ENCODE measurements at regions not wholly inside any gene's neighbourhood (a gene's known extent, or its start where the extent isn't known, plus 50 kb on each side); places are given as distances from the start of the nearest gene placed in this dataset.
A peak's percentile ranks its signal among the peaks of the same experiment; 100 is the strongest.

DNA sequence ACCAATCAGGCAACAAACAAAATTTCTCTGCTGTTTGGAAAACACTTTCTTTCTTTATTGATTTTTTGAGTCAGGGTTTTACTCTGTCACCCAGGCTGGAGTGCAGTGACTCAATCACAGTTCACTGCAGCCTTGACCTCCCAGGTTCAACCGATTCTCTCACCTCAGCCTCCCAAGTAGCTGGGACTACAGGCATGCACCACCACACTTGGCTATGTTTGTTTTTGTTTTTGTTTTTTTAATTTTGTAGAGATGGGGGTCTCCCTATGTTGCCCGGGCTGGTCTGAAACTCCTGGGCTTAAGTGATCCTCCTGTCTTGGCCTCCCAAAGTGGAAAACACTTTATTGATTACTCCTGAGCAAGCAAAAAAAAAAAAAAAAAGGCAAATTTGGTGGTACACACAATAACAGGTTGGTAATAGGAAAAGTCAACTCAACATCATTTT is 276.4 kb downstream of the SOX9 start:
- Histone ChIP-seq H3K4me3 (ENCODE audit: low read length) (no peak overlapping the region), H3K9me3 (ENCODE audit: control insufficient read depth, low read depth, low read length) (no peaks in the 10 kb centered on the region), H3K27me3 (ENCODE audit: control insufficient read depth, insufficient read depth, low read length) (no peaks in the 10 kb centered on the region), H3K36me3 (ENCODE audit: control insufficient read depth, insufficient read depth, low read length) (no peaks in the 10 kb centered on the region), H3K4me1 (ENCODE audit: control insufficient read depth, insufficient read depth, low read length) (peaks cover 34% of the 10 kb centered on the region), H3K27ac (ENCODE audit: low read length) (no peak overlapping the region)
- 83% methylated on average over 1 of the region's 2 CpGs for WGBS (ENCODE audit: insufficient coverage, low lambda C conversion rate)
- no peak for DNase-seq

DNA sequence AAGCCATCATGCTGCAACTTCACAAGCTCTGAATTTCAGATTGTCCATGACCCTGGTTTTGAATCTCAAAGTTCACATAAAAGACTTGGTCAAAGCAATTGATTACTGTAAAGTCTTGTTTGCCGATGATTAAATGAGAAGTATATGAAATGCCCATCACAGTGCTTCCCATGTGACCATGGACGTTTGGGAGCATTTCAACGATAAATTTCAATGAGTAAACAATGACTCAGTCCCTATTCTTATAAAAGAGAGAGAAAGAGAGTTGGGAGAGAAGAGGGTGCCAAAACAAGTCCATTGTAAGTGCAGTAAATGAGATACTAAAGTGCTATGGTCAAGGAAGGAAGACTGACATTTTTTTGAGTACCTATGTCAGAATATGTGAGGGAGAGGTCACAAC is 276.9 kb downstream of the SOX9 start:
- H3K27me3 ChIP-seq (ENCODE audit: control insufficient read depth, insufficient read depth, low read length): no peaks in the 10 kb centered on the region
- WGBS (ENCODE audit: insufficient coverage, low lambda C conversion rate): 33% methylated on average over 1 of the region's 3 CpGs

DNA sequence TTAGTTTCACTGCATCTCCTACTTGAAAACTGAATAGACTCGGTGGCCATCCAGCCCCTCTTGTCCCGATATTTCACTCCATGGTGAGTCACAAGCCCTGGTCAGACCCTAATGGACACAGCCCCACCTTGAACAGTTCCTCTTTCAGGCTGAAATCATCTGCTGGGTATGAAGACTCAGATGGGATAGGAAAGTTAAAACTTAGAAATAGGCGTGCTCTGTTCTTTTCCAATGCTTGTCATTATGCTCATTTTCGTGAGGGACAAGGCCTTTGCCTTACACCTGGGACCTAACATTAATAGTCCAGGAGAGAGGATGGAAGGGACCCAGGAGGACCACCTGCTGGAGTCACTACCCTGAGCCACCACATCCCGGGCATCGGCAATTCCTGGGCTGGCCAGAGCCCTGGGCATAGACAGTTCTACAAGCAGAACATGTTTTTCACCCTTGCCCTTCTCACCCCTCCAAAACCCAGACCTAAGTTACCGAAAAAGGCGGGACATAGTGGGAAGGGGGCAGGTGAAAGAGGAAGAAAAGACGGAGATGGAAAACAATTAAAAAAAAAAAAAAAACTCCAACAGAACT is 278.3 kb downstream of the SOX9 start:
- no peak overlapping the region for H3K4me3 ChIP-seq (ENCODE audit: low read length)
- H3K4me1 ChIP-seq (ENCODE audit: control insufficient read depth, insufficient read depth, low read length): peaks cover 50% of the 10 kb centered on the region
- no peaks in the 10 kb centered on the region for H3K27me3 ChIP-seq (ENCODE audit: control insufficient read depth, insufficient read depth, low read length)
- peak overlapping the region; percentile 25 for H3K27ac ChIP-seq (ENCODE audit: low read length)
- 60% methylated on average over 2 of the region's 9 CpGs for WGBS (ENCODE audit: insufficient coverage, low lambda C conversion rate)
- H3K9me3 ChIP-seq (ENCODE audit: control insufficient read depth, low read depth, low read length): no peaks in the 10 kb centered on the region
- DNase-seq: no peak
- H3K36me3 ChIP-seq (ENCODE audit: control insufficient read depth, insufficient read depth, low read length): no peaks in the 10 kb centered on the region

More for the DNA sequence above, 276.9 kb downstream of the SOX9 start:
- Histone ChIP-seq H3K4me1 (ENCODE audit: control insufficient read depth, insufficient read depth, low read length) (peaks cover 38% of the 10 kb centered on the region), H3K4me3 (ENCODE audit: low read length) (no peak overlapping the region), H3K9me3 (ENCODE audit: control insufficient read depth, low read depth, low read length) (no peaks in the 10 kb centered on the region), H3K36me3 (ENCODE audit: control insufficient read depth, insufficient read depth, low read length) (no peaks in the 10 kb centered on the region), H3K27ac (ENCODE audit: low read length) (no peak overlapping the region)
- DNase-seq: no peak

DNA sequence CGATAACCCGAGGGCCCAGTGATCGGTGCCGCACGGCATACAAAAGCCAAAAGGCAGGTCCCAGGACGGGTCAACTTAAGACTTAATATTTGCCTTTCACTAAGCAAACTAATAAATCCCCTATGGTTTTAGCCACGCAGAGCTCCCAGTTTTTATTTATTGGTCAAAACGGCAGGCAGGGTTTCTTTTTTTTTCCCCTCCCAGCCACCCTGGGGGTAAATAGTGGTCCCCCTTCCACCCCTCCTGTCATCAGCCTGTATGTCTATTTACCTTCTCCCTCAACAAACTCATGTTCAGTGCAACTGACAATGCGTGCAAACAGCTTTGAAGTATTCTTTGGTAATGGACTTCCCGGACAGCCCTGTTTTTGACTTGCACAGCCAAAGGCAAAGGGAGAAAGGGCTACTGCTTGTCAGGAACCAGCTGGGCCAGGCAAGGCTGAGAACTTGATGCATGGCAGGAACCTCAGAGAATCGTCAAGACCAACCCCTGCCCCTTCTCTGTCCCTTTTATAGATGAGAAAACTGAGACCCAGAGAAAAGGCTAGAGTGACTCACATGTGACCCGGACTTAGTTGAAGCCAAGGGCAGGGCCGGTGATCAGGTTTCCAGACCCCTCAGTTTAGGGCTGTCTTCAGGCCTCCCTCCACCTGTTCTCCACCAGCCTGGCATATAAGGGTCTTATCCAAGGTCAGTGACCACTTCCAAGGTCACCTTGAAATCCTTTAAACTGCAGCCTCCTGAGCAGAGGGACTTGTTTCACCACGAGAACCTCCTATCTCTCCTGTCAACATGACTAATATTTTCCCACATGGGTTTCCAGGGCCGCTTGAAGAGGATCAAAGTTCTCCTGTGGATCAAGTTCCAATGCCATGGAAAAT is 279.0 kb downstream of the SOX9 start:
- H3K27me3 ChIP-seq (ENCODE audit: control insufficient read depth, insufficient read depth, low read length): no peaks in the 10 kb centered on the region
- peak overlapping the region; percentile 56 for H3K27ac ChIP-seq (ENCODE audit: low read length)
- H3K36me3 ChIP-seq (ENCODE audit: control insufficient read depth, insufficient read depth, low read length): no peaks in the 10 kb centered on the region
- WGBS (ENCODE audit: insufficient coverage, low lambda C conversion rate): 31% methylated on average over 2 of the region's 15 CpGs
- no peaks in the 10 kb centered on the region for H3K9me3 ChIP-seq (ENCODE audit: control insufficient read depth, low read depth, low read length)
- DNase-seq: peak; percentile 85 to 92
- peaks cover 57% of the 10 kb centered on the region for H3K4me1 ChIP-seq (ENCODE audit: control insufficient read depth, insufficient read depth, low read length)
- H3K4me3 ChIP-seq (ENCODE audit: low read length): no peak overlapping the region

DNA sequence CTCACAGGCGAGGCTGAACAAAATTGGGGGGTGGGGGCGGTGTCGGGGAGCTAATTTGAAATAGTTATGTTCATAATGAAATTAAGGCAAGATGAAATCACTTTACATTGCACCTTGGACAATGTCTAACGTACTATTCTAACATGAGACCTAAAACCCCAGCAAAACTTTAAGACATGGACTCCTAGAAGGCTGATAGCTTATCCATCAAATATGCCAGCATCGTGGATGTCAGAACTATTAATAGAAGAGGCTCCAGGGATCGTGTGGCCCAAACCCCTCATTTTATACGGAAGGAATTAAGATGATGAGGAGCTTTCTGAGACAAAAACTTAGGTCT is 279.6 kb downstream of the SOX9 start:
- DNase-seq: no peak
- no peaks in the 10 kb centered on the region for H3K9me3 ChIP-seq (ENCODE audit: control insufficient read depth, low read depth, low read length)
- no peaks in the 10 kb centered on the region for H3K36me3 ChIP-seq (ENCODE audit: control insufficient read depth, insufficient read depth, low read length)
- no peaks in the 10 kb centered on the region for H3K27me3 ChIP-seq (ENCODE audit: control insufficient read depth, insufficient read depth, low read length)
- no CpG with 5 or more reads among the region's 7 CpGs for WGBS (ENCODE audit: insufficient coverage, low lambda C conversion rate)
- peak overlapping the region; percentile 56 for H3K27ac ChIP-seq (ENCODE audit: low read length)
- H3K4me1 ChIP-seq (ENCODE audit: control insufficient read depth, insufficient read depth, low read length): peaks cover 57% of the 10 kb centered on the region
- H3K4me3 ChIP-seq (ENCODE audit: low read length): no peak overlapping the region

DNA sequence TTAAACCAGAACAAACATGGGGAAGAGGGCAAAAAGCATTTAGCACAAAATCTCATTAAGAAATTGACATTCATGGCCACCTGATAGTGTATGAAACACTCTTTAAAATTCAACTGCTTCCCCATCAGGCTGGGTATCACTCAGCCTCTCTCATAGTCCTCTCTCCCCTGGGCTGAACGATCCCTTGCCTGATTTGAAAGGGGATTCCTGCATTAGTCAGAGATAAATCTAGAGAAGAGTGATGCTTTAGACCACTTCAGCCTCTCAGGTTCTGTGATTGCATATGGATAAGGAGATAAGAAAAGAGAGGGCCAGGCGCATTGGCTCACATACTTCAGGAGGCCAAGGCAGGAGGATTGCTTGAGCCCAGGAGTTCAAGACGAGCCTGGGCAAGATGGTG is 280.0 kb downstream of the SOX9 start:
- no CpG with 5 or more reads among the region's 3 CpGs for WGBS (ENCODE audit: insufficient coverage, low lambda C conversion rate)
- H3K4me3 ChIP-seq (ENCODE audit: low read length): no peak overlapping the region
- H3K27ac ChIP-seq (ENCODE audit: low read length): peak overlapping the region; percentile 56
- DNase-seq: no peak
- no peaks in the 10 kb centered on the region for H3K9me3 ChIP-seq (ENCODE audit: control insufficient read depth, low read depth, low read length)
- no peaks in the 10 kb centered on the region for H3K36me3 ChIP-seq (ENCODE audit: control insufficient read depth, insufficient read depth, low read length)
- peaks cover 60% of the 10 kb centered on the region for H3K4me1 ChIP-seq (ENCODE audit: control insufficient read depth, insufficient read depth, low read length)
- no peaks in the 10 kb centered on the region for H3K27me3 ChIP-seq (ENCODE audit: control insufficient read depth, insufficient read depth, low read length)

DNA sequence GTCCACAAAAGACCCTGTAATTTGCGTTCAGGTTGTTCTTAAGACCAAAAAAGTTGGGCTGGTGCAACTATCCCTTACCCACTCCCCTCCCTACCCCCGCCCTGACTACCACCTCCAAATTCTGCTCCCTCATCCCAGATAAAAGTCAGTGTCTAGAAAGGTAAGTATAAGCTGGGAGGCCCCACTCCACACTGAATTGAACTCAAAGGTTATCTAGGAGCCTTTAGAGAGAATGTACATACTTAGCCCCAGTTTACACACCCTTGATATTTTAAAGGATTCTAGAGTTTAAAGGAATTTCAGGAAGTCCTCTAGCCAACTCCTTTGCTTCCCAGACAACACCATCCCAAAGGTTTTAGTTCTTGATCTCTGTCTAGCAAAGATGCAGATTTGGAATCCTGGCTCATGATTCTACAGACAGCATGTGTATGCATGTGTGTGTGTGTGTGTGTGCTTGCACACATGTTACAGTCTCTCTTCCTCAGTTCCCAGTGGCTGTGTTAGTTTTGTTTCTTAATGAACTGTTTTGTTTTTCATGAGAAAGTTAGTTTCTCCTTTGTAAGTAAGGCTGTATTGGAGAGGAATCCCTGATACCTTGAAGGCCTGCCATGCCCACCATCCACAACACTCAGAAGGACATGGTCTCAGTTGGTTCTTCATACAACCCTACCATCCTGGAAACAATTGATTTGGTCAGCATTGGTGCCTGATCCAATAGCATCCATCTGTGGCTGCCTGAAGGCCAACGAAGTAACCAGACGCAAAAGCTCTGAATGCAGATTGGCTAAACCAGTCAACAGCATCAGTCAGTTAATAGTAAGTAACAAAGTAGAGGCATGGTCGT is 281.3 kb downstream of the SOX9 start:
- WGBS (ENCODE audit: insufficient coverage, low lambda C conversion rate): no CpG with 5 or more reads among the region's 5 CpGs
- H3K9me3 ChIP-seq (ENCODE audit: control insufficient read depth, low read depth, low read length): no peaks in the 10 kb centered on the region

DNA sequence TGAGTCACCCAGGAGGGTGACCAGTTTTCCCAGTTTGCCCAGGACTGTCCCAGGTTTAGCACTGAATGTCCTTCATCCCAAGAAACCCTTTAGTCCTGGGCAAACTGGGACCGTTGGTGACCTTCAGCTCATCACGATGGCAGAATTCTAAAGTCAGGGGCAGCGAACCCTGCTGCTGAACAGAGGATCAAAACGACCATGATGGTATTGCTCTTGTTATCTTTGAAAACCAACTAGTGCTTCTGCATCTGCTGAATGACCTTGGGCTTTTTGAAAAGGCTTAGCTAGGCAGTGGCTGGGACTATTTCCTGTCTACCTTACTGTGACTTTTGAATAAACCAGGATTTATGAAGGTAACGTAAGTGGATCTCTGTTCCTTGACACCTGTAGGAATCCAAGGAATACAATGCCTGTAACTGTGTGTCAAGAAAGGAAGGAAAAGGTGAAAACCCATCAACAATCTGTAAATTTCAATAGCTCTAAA is 281.9 kb downstream of the SOX9 start:
- no peak for DNase-seq
- WGBS (ENCODE audit: insufficient coverage, low lambda C conversion rate): no CpG with 5 or more reads among the region's 5 CpGs
- H3K9me3 ChIP-seq (ENCODE audit: control insufficient read depth, low read depth, low read length): no peaks in the 10 kb centered on the region
- peaks cover 79% of the 10 kb centered on the region for H3K4me1 ChIP-seq (ENCODE audit: control insufficient read depth, insufficient read depth, low read length)
- H3K4me3 ChIP-seq (ENCODE audit: low read length): no peak overlapping the region
- no peaks in the 10 kb centered on the region for H3K36me3 ChIP-seq (ENCODE audit: control insufficient read depth, insufficient read depth, low read length)
- peak overlapping the region; percentile 79 for H3K27ac ChIP-seq (ENCODE audit: low read length)
- no peaks in the 10 kb centered on the region for H3K27me3 ChIP-seq (ENCODE audit: control insufficient read depth, insufficient read depth, low read length)

More for the DNA sequence above, 281.3 kb downstream of the SOX9 start:
- Histone ChIP-seq H3K27me3 (ENCODE audit: control insufficient read depth, insufficient read depth, low read length) (no peaks in the 10 kb centered on the region), H3K36me3 (ENCODE audit: control insufficient read depth, insufficient read depth, low read length) (no peaks in the 10 kb centered on the region), H3K4me3 (ENCODE audit: low read length) (no peak overlapping the region), H3K4me1 (ENCODE audit: control insufficient read depth, insufficient read depth, low read length) (peaks cover 73% of the 10 kb centered on the region), H3K27ac (ENCODE audit: low read length) (peak overlapping the region; percentile 79)
- DNase-seq: no peak

DNA sequence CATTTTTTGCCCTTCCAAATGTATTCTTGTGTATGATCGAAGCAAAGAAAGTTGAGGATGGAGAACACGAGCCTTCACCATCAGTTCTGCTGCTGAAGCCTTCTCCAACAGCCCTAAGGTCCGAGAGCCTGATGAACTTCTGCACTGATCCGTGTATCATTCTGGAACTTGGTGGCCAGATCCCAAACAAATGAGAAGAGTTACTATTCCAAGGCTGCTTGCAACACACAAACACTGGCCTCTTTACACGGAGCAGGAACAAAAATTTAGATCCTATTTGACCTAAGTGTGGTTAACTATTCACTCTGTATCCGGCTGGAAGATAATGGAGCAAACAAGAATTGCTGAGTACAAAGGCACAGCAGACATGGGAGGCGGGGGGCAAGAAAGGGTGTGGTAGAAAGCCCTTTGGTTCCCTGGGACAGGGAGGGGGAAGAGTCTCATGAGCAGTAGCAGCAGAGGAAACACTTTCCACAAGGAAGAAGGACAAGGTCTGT is 282.9 kb downstream of the SOX9 start:
- Histone ChIP-seq H3K9me3 (ENCODE audit: control insufficient read depth, low read depth, low read length) (no peaks in the 10 kb centered on the region), H3K27ac (ENCODE audit: low read length) (peak overlapping the region; percentile 79), H3K36me3 (ENCODE audit: control insufficient read depth, insufficient read depth, low read length) (no peaks in the 10 kb centered on the region), H3K27me3 (ENCODE audit: control insufficient read depth, insufficient read depth, low read length) (no peaks in the 10 kb centered on the region), H3K4me1 (ENCODE audit: control insufficient read depth, insufficient read depth, low read length) (peaks cover 89% of the 10 kb centered on the region), H3K4me3 (ENCODE audit: low read length) (no peak overlapping the region)
- WGBS (ENCODE audit: insufficient coverage, low lambda C conversion rate): no CpG with 5 or more reads among the region's 7 CpGs
- peak; percentile 89 to 97 for DNase-seq

DNA sequence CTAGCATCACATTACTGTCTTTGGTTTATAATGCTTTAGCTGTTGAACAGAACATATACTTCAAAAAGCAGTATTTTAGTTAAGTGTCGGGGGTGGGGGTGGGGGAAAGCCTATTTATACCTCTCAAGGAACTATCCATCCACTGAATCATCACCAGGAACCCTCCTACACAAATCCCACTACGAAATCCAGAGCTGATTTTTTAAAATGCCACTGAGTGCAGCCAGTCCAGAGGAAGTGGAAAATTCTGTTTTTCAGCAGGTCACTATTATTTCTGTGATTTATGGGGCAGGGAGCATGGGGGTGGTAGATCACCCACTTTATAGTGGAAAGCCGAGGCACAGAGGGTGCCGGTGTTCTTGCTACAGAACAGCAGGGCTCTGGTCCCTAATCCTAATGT is 284.1 kb downstream of the SOX9 start:
- no CpG with 5 or more reads among the region's 4 CpGs for WGBS (ENCODE audit: insufficient coverage, low lambda C conversion rate)
- no peaks in the 10 kb centered on the region for H3K36me3 ChIP-seq (ENCODE audit: control insufficient read depth, insufficient read depth, low read length)
- H3K9me3 ChIP-seq (ENCODE audit: control insufficient read depth, low read depth, low read length): no peaks in the 10 kb centered on the region
- peaks cover 80% of the 10 kb centered on the region for H3K4me1 ChIP-seq (ENCODE audit: control insufficient read depth, insufficient read depth, low read length)
- H3K4me3 ChIP-seq (ENCODE audit: low read length): no peak overlapping the region
- H3K27me3 ChIP-seq (ENCODE audit: control insufficient read depth, insufficient read depth, low read length): no peaks in the 10 kb centered on the region
- peak overlapping the region; percentile 79 for H3K27ac ChIP-seq (ENCODE audit: low read length)
- DNase-seq: no peak
